Left forelimb (tissue), 1 donor: ENCODE measurements at regions not wholly inside any gene's neighbourhood (a gene's known extent, or its start where the extent isn't known, plus 50 kb on each side); places are given as distances from the start of the nearest gene placed in this dataset.
"Not testable (repeated sequence)": the region's sequence is repeated elsewhere in the genome, so short reads cannot be mapped to it uniquely, and the experiment has no call there.

Source experiments
- DNase-seq: peaks from one replicate; pipeline ENCODE4 v3.0.0-alpha.2; 2018; ENCODE audit warnings: low spot score

GRCh38 chr1:224535641-224536040, 80.5 kb upstream of the CNIH3 start:
- DNase-seq: no peak

- DNase-seq: no peak
Observed at GRCh38 chr1:224539971-224540370, 76.1 kb upstream of the CNIH3 start.

- DNase-seq: no peak
Observed at GRCh38 chr1:224540535-224540934, 75.6 kb upstream of the CNIH3 start.

GRCh38 chr1:224541072-224541790, 74.9 kb upstream of the CNIH3 start:
- no peak for DNase-seq

GRCh38 chr1:224541901-224542630, 74.1 kb upstream of the CNIH3 start:
- no peak for DNase-seq

- no peak for DNase-seq
Observed at GRCh38 chr1:224542783-224543440, 73.2 kb upstream of the CNIH3 start.

GRCh38 chr1:224543453-224543852, 72.7 kb upstream of the CNIH3 start:
- DNase-seq: no peak

- DNase-seq: no peak
Observed at GRCh38 chr1:224544346-224545110, 71.6 kb upstream of the CNIH3 start.

GRCh38 chr1:224545571-224545970, 70.5 kb upstream of the CNIH3 start:
- DNase-seq: no peak

GRCh38 chr1:224548676-224549075, 67.4 kb upstream of the CNIH3 start:
- DNase-seq: no peak

GRCh38 chr1:224551189-224551588, 64.9 kb upstream of the CNIH3 start:
- not testable (repeated sequence) for DNase-seq

GRCh38 chr1:224554056-224554455, 62.1 kb upstream of the CNIH3 start:
- DNase-seq: no peak

- DNase-seq: no peak
Observed at GRCh38 chr1:224554620-224555259, 61.4 kb upstream of the CNIH3 start.

- DNase-seq: no peak
Observed at GRCh38 chr1:224558904-224559303, 57.2 kb upstream of the CNIH3 start.

GRCh38 chr1:224559981-224560728, 56.0 kb upstream of the CNIH3 start:
- DNase-seq: no peak

GRCh38 chr1:224562881-224563280, 53.2 kb upstream of the CNIH3 start:
- DNase-seq: not testable (repeated sequence)

GRCh38 chr1:224563666-224564065, 52.5 kb upstream of the CNIH3 start:
- no peak for DNase-seq

GRCh38 chr1:224564454-224565084, 51.5 kb upstream of the CNIH3 start:
- no peak for DNase-seq

- no peak for DNase-seq
Observed at GRCh38 chr1:224565186-224565585, 50.9 kb upstream of the CNIH3 start.

GRCh38 chr1:224565611-224566406, 50.3 kb upstream of the CNIH3 start:
- no peak for DNase-seq
